Parathyroid adenoma (tissue), 2 donors: ENCODE measurements at regions not wholly inside any gene's neighbourhood (a gene's known extent, or its start where the extent isn't known, plus 50 kb on each side); places are given as distances from the start of the nearest gene placed in this dataset.

ENCODE experiments used
- H2AFZ ChIP-seq: fragments of 300-600 bp; sonication (generic); one replicate; pipeline ENCODE4 v1.7.0; 2017; ENCODE audit warnings: antibody characterized with exemption, mild to moderate bottlenecking
- H3K27ac ChIP-seq: fragments of 300-600 bp; sonication (generic); one replicate; pipeline ENCODE4 v1.7.0; 2017
- H3K27me3 ChIP-seq: fragments of 300-600 bp; sonication (generic); one replicate; pipeline ENCODE4 v1.7.0; 2017; ENCODE audit warnings: low read length; ENCODE audit not compliant: control insufficient read depth, insufficient read depth
- H3K36me3 ChIP-seq: fragments of 300-600 bp; sonication (generic); one replicate; pipeline ENCODE4 v1.7.0; 2017; ENCODE audit warnings: low read length; ENCODE audit not compliant: control insufficient read depth, insufficient read depth
- H3K4me1 ChIP-seq: fragments of 300-600 bp; sonication (generic); one replicate; pipeline ENCODE4 v1.7.0; 2017; ENCODE audit warnings: control low read depth
- H3K4me2 ChIP-seq: fragments of 300-600 bp; sonication (generic); one replicate; pipeline ENCODE4 v1.7.0; 2017; ENCODE audit warnings: low read length
- H3K4me3 ChIP-seq: fragments of 300-600 bp; sonication (generic); one replicate; pipeline ENCODE4 v1.7.0; 2017; ENCODE audit warnings: low read depth, low read length
- H3K79me2 ChIP-seq: fragments of 300-600 bp; sonication (generic); one replicate; pipeline ENCODE4 v1.7.0; 2017; ENCODE audit warnings: control low read depth
- H3K9ac ChIP-seq: fragments of 300-600 bp; sonication (generic); one replicate; pipeline ENCODE4 v1.7.0; 2017; ENCODE audit warnings: mild to moderate bottlenecking
- H3K9me3 ChIP-seq: fragments of 300-600 bp; sonication (generic); one replicate; pipeline ENCODE4 v1.7.0; 2017; ENCODE audit warnings: low read length; ENCODE audit not compliant: control insufficient read depth
- TF ChIP-seq, protein P1 (sequence below): fragments of 300-600 bp; sonication (generic); IDR thresholded peaks from one replicate; pipeline ENCODE4 v1.7.0; 2017; ENCODE audit warnings: antibody characterized with exemption, mild to moderate bottlenecking
- donor health status: primary hyperparathyroidism.

DNA sequence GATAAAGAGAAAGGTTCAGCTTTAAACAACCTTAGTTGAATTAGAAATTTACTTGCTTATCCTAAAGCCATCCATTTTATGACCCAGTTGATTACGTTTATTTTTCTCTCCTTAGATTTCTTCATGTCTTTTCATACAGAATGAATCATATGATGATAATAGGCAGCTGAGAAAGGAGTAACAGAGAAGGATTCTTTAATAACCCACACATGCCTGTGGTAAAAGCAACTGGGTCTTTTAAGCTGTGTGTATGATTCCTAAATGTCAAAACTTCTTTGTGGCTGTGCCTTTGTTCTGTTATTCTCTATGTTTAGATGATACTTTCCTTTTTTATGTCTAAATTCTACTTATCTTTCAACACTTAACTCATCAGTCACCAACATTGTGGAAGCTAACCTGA is 626.5 kb downstream of the NCAM2 start:
- no peak overlapping the region for H3K27ac ChIP-seq
- H2AFZ ChIP-seq: no peak overlapping the region
- no peaks in the 10 kb centered on the region for H3K4me1 ChIP-seq
- H3K9ac ChIP-seq: no peak overlapping the region
- no peaks in the 10 kb centered on the region for H3K36me3 ChIP-seq
- no peak overlapping the region for H3K4me3 ChIP-seq
- no peaks in the 10 kb centered on the region for H3K79me2 ChIP-seq
- H3K27me3 ChIP-seq: no peaks in the 10 kb centered on the region
- TF ChIP-seq, protein P1, sequence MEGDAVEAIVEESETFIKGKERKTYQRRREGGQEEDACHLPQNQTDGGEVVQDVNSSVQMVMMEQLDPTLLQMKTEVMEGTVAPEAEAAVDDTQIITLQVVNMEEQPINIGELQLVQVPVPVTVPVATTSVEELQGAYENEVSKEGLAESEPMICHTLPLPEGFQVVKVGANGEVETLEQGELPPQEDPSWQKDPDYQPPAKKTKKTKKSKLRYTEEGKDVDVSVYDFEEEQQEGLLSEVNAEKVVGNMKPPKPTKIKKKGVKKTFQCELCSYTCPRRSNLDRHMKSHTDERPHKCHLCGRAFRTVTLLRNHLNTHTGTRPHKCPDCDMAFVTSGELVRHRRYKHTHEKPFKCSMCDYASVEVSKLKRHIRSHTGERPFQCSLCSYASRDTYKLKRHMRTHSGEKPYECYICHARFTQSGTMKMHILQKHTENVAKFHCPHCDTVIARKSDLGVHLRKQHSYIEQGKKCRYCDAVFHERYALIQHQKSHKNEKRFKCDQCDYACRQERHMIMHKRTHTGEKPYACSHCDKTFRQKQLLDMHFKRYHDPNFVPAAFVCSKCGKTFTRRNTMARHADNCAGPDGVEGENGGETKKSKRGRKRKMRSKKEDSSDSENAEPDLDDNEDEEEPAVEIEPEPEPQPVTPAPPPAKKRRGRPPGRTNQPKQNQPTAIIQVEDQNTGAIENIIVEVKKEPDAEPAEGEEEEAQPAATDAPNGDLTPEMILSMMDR: no peak
- no peaks in the 10 kb centered on the region for H3K9me3 ChIP-seq
- no peak overlapping the region for H3K4me2 ChIP-seq

DNA sequence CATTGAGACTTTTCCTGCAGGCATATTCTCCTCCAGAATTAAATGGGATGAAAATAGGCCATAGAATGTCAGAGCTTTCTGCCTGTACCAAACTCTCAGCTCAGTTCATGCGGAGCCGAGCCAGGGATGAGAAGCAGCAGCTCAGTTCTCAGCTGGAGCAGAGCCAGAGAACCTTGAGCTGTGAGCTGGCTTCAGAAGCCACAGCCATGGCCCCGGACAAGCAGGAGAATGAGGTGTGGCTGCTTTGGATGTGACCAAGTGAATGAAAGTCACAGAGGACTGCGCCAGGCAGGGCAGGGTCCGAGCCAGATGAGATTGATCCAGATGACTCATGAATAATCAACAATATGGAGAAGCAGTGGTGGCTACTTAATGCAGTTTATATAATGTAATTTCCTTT is 633.8 kb downstream of the NCAM2 start:
- Histone ChIP-seq H3K36me3 (no peaks in the 10 kb centered on the region), H3K27me3 (no peaks in the 10 kb centered on the region), H3K9me3 (no peaks in the 10 kb centered on the region), H2AFZ (no peak overlapping the region), H3K79me2 (no peaks in the 10 kb centered on the region), H3K27ac (no peak overlapping the region), H3K4me1 (no peaks in the 10 kb centered on the region), H3K4me2 (no peak overlapping the region), H3K9ac (no peak overlapping the region), H3K4me3 (no peak overlapping the region)
- TF ChIP-seq, protein P1: no peak

DNA sequence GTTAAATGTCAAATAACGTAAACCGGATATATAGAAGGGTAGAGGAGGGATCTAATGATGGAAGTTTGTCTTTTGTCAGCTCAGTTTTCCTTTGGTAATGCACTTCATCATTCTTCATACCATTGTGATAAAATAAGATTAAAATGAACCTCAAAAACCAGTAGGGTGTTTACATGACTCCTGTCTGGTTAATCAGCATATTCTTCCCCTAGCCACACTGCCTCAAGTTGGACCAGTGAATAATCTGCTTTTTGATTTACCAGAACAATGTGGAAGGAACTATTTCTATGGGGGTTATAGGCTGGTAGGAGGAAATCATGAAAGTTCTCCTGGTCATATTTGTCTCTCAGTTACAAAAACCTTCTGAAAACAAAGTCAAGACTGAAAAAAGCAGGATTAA is 634.7 kb downstream of the NCAM2 start:
- H3K9me3 ChIP-seq: no peaks in the 10 kb centered on the region
- H3K4me1 ChIP-seq: no peaks in the 10 kb centered on the region
- no peaks in the 10 kb centered on the region for H3K36me3 ChIP-seq
- H2AFZ ChIP-seq: no peak overlapping the region
- H3K4me2 ChIP-seq: no peak overlapping the region
- TF ChIP-seq, protein P1: no peak
- H3K27me3 ChIP-seq: no peaks in the 10 kb centered on the region
- H3K79me2 ChIP-seq: no peaks in the 10 kb centered on the region
- no peak overlapping the region for H3K9ac ChIP-seq
- H3K4me3 ChIP-seq: no peak overlapping the region
- H3K27ac ChIP-seq: no peak overlapping the region

DNA sequence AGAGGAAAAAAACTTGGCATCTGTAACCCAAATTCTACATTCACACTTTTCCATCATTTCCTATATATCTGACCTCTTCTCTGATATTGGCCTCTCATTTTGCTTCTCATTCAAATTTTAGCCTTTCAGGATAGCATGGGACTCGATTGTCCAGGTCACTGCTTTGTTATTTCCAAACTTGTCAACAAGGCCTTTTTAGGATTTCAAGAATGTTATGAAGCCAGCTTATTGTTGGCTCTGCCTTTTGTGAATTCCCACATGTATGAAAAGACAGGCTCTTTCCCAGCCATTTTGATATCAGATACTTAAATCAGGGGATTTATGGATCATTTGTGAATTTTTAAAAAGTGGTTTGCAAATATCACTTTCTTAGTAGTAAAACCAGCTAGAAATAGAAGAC is 663.5 kb downstream of the NCAM2 start:
- Histone ChIP-seq H3K9me3 (no peaks in the 10 kb centered on the region), H3K9ac (no peak overlapping the region), H3K36me3 (no peaks in the 10 kb centered on the region), H3K4me3 (no peak overlapping the region), H3K4me2 (no peak overlapping the region), H2AFZ (no peak overlapping the region), H3K4me1 (no peaks in the 10 kb centered on the region), H3K79me2 (no peaks in the 10 kb centered on the region), H3K27me3 (no peaks in the 10 kb centered on the region), H3K27ac (no peak overlapping the region)
- TF ChIP-seq, protein P1: no peak

DNA sequence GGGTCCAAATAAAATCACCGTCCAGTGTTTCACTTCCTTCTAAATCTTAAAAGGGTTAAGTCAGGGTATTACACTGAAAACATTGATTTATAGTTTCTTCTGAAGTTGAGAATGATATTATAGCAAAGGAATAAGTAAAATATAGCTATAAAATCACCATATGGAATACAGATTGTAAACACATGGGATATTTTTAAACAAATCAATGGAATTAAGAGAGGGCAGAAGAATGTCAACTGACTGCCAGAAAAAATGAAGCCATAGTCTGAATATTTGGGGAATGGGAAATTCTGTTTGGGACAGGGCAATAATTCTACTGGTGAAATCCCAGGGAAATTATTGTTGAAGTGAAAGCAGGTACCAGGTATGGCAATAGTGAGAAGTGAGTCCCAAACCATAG is 664.6 kb downstream of the NCAM2 start:
- H3K79me2 ChIP-seq: no peaks in the 10 kb centered on the region
- no peak overlapping the region for H3K27ac ChIP-seq
- no peak overlapping the region for H3K9ac ChIP-seq

More for the DNA sequence above, 664.6 kb downstream of the NCAM2 start:
- TF ChIP-seq, protein P1: no peak
- Histone ChIP-seq H3K9me3 (no peaks in the 10 kb centered on the region), H3K4me3 (no peak overlapping the region), H3K27me3 (no peaks in the 10 kb centered on the region), H3K4me2 (no peak overlapping the region), H3K4me1 (no peaks in the 10 kb centered on the region), H3K36me3 (no peaks in the 10 kb centered on the region), H2AFZ (no peak overlapping the region)
